Fibroblast of pulmonary artery (primary cell): ENCODE measurements at regions not wholly inside any gene's neighbourhood (a gene's known extent, or its start where the extent isn't known, plus 50 kb on each side); places are given as distances from the start of the nearest gene placed in this dataset.
A peak's percentile ranks its signal among the peaks of the same experiment; 100 is the strongest.

Experiments used
- DNase-seq: peaks from one replicate; pipeline ENCODE4 v3.0.0-alpha.2; 2010; ENCODE audit warnings: low read depth
- H3K4me3 ChIP-seq: replicated peaks from 2 replicates; pipeline ENCODE4 v1.5.1; 2011; ENCODE audit warnings: low read depth, mild to moderate bottlenecking, control low read depth, low read length, moderate library complexity
- CTCF ChIP-seq: IDR thresholded peaks from 2 replicates; pipeline ENCODE4 v1.5.1; 2011; ENCODE audit warnings: mild to moderate bottlenecking, control low read depth, low read length, inconsistent platforms; ENCODE audit errors: missing control alignments

- no peak overlapping the region for H3K4me3 ChIP-seq
- TF ChIP-seq CTCF, result no peak
- no peak for DNase-seq
Observed at GRCh38 chr10:78620985-78621799, 447.6 kb upstream of the ZMIZ1 start.

GRCh38 chr10:78623578-78624215 lies 445.1 kb upstream of the ZMIZ1 start:
- no peak for TF ChIP-seq CTCF
- peak; percentile 45 for DNase-seq
- no peak overlapping the region for H3K4me3 ChIP-seq

- H3K4me3 ChIP-seq, result no peak overlapping the region
- DNase-seq, result no peak
- TF ChIP-seq CTCF, result no peak
Observed at GRCh38 chr10:78624791-78625190, 444.0 kb upstream of the ZMIZ1 start.

- no peak overlapping the region for H3K4me3 ChIP-seq
- TF ChIP-seq CTCF, result no peak
- DNase-seq, result no peak
Observed at GRCh38 chr10:78626471-78626870, 442.3 kb upstream of the ZMIZ1 start.

GRCh38 chr10:78627254-78627795 lies 441.4 kb upstream of the ZMIZ1 start:
- no peak for TF ChIP-seq CTCF
- DNase-seq, result no peak
- H3K4me3 ChIP-seq, result no peak overlapping the region

- TF ChIP-seq CTCF, result no peak
- no peak overlapping the region for H3K4me3 ChIP-seq
- no peak for DNase-seq
Observed at GRCh38 chr10:78628976-78629375, 439.8 kb upstream of the ZMIZ1 start.

- no peak for TF ChIP-seq CTCF
- H3K4me3 ChIP-seq, result no peak overlapping the region
- DNase-seq, result no peak
Observed at GRCh38 chr10:78629773-78630172, 439.0 kb upstream of the ZMIZ1 start.
